G401 (cell line): ENCODE measurements at regions not wholly inside any gene's neighbourhood (a gene's known extent, or its start where the extent isn't known, plus 50 kb on each side); places are given as distances from the start of the nearest gene placed in this dataset.

Experiments
- DNase-seq: peaks from one replicate; pipeline ENCODE4 v3.0.0-alpha.2; 2015; ENCODE audit warnings: low spot score
- in situ Hi-C: cut with HindIII; loops from 2 replicates; pipeline ENCODE4 v1.10.0; 2016; ENCODE audit warnings: low sequenced_read_pairs, mixed read lengths

GRCh38 chr16:48105976-48106375, 49.8 kb downstream of the ABCC12 start:
- in situ Hi-C loops: no loop called here
- no peak for DNase-seq

GRCh38 chr16:48105456-48105855, 50.3 kb downstream of the ABCC12 start:
- DNase-seq: no peak
- in situ Hi-C loops: no loop called here

- no peak for DNase-seq
- in situ Hi-C loops: no loop called here
Measured at GRCh38 chr16:48103591-48103990, 52.2 kb downstream of the ABCC12 start.

GRCh38 chr16:48102083-48103008, 53.4 kb downstream of the ABCC12 start:
- in situ Hi-C loops: no loop called here
- DNase-seq: no peak

DNA sequence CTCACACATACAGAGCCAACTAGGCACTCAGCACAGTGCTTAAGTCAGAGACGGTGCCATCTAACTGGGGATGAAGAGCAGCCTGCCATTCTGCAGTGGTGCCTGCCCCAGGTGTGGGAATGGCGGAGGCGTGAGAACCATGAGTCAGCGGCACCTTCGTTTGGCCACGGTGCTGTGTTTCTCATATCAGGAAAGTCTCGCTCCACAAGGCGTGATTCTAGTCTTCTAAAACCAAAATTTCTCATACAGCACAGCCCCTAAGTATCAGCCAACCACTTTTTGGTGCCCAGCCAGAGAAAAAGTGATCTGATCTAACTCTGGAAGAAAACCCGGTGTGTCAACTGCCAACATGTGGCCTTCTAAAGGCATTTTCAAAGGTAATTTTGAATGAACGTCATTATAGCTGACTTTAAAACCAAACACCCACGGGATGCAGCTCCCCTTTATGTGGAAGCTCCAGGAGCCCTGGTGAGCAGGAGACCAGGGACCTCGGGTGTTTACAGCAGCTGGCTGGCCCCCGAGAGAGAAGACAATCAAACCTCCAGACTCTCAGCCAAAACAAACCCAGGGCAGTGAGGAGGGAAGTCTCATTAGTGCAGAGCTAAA, 54.6 kb downstream of the ABCC12 start:
- no peak for DNase-seq
- in situ Hi-C loops: no loop called here

DNA sequence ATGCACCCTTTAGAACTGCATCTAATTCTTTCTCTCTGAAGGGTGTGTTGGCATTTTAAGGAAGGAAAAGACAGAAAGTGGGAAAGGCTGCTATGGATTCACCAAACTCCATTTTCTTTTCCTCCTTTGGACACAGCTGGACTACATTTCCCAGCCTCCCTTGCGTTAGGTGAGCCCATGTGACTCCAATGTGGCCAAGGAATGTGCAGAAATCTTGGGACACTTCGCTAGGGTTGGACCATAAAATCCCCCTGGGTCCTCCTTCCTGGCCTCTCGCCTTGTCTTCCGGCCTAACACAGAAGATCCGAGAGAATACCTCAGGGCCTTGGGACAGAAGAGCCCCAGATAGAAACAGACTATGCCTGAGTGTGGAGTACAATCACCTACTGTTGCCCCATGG, 56.3 kb downstream of the ABCC12 start:
- in situ Hi-C loops: no loop called here
- DNase-seq: no peak

GRCh38 chr16:48098472-48098871, 57.3 kb downstream of the ABCC12 start:
- in situ Hi-C loops: no loop called here
- no peak for DNase-seq

DNA sequence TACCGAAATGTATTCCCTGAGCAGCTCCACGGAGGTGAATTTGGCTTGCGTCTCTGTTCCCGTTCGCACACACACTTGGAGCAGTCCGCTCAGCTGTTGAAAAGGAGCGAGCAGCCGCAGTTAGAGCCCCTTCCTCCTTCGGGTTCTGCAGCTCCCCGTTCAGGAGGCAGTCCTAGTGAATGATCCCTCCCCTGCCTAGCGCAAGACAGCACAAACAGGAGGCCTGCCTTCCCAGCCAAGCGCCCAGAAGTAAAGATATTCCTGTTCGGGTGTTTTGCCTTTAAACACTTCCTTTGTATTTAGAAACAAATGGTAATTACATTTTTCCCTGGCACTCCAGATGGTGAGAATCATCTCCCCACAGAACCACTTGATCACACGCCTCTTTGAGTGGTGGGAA, 64.7 kb downstream of the ABCC12 start:
- in situ Hi-C loops: no loop called here
- no peak for DNase-seq

GRCh38 chr16:48089053-48089792, 66.6 kb downstream of the ABCC12 start:
- DNase-seq: no peak
- in situ Hi-C loops: no loop called here

GRCh38 chr16:48087639-48088038, 68.2 kb downstream of the ABCC12 start:
- no peak for DNase-seq
- in situ Hi-C loops: no loop called here

GRCh38 chr16:48086422-48086821, 69.4 kb downstream of the ABCC12 start:
- DNase-seq: no peak
- in situ Hi-C loops: no loop called here

- no peak for DNase-seq
- in situ Hi-C loops: no loop called here
Measured at GRCh38 chr16:48085729-48086128, 70.1 kb downstream of the ABCC12 start.

DNA sequence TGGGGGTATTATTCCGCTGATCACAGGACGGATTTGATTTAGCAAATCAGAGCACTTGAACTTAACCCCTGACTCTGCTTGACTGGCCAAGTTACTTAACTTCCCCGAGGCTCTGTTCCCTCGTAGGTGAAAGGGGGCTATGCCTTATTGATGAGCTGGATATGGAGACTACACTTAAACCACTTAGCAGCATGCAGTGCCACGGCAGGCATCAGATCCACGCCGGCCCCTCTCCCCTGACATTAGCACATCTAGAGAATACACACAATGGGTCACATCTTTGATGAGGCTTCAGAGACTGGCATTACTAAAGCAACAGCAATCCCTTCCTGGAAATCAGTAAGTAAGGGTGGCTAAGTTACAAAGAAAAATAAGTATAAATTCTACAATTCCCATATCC, 71.0 kb downstream of the ABCC12 start:
- no peak for DNase-seq
- in situ Hi-C loops: no loop called here

- in situ Hi-C loops: no loop called here
- DNase-seq: peak; percentile 49
Measured at GRCh38 chr16:48082516-48082915, 73.3 kb downstream of the ABCC12 start.

GRCh38 chr16:48081656-48082055, 74.1 kb downstream of the ABCC12 start:
- DNase-seq: no peak
- in situ Hi-C loops: no loop called here

DNA sequence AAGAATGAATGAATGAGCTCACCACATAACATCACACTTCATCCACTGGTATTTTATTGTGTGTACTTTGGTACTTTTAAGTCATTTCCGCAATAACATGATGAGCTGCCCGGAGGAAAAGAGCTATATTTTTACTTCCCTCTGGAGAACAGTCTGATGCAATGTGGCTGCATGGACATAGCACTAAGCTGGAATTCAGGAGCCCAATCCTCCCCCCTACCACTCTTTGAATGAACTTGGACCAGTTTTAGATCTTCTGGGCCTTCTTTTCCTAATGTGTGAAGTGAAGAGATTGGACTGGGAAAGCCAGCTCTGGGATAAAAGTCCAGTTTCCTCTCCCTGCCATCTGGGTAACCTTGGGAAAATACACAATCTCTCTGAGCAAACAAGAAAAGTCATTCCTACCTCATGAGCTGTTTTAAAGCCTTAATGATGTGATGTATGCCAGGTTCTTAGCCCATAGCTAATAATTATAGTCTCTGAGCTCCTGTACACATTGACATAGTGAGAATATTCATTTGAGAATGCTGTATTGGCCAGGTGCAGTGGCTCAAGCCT, 79.3 kb downstream of the ABCC12 start:
- in situ Hi-C loops: no loop called here
- no peak for DNase-seq

- in situ Hi-C loops: no loop called here
- DNase-seq: no peak
Measured at GRCh38 chr16:48075398-48075797, 80.4 kb downstream of the ABCC12 start.

GRCh38 chr16:48067388-48067787, 88.4 kb downstream of the ABCC12 start:
- DNase-seq: no peak
- in situ Hi-C loops: no loop called here

DNA sequence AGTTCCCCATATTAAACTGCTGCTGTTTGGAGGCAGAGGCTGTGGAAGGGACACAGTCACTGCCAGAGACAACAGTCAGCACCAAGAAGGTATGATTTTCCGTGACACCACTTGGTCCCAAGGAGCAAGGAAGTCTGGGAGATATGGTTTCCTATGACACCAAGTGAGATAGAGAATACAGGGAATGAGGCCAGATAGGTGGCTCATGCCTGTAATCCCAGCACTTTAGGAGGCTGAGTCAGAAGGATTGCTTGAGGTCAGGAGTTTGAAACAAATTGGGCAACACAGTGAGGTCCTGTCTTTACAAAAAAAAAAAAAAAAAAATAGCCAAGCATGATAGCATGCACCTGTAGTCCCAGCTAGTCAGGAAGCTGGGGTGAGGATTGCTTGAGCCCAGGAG, 90.8 kb downstream of the ABCC12 start:
- DNase-seq: no peak
- in situ Hi-C loops: no loop called here

GRCh38 chr16:48062681-48063080, 93.1 kb downstream of the ABCC12 start:
- DNase-seq: no peak
- in situ Hi-C loops: no loop called here
